Dermis blood vessel endothelial cell (primary cell): ENCODE measurements at regions not wholly inside any gene's neighbourhood (a gene's known extent, or its start where the extent isn't known, plus 50 kb on each side); places are given as distances from the start of the nearest gene placed in this dataset.
"Not testable (repeated sequence)": the region's sequence is repeated elsewhere in the genome, so short reads cannot be mapped to it uniquely, and the experiment has no call there.

Experiments
- DNase-seq: peaks from one replicate; pipeline ENCODE4 v3.0.0; 2010

DNA sequence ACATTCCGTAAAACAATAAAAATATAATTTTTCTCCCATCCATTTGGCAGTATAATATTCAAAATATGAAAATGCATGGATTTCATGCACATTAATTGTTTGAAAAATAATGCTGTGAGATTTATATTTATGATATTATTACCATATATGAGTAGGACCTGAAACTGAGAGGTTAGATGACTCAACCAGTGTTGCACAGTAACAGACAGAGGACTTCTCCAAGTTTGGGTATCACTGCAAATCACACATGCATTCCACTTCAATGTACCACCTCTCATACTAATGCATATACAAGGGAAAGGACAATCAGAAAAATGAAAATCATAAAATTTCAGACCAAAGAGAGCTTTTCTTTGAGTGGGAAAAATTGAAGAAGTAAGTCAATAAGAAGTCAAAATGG, 269.5 kb downstream of the SOCS6 start:
- no peak for DNase-seq

DNA sequence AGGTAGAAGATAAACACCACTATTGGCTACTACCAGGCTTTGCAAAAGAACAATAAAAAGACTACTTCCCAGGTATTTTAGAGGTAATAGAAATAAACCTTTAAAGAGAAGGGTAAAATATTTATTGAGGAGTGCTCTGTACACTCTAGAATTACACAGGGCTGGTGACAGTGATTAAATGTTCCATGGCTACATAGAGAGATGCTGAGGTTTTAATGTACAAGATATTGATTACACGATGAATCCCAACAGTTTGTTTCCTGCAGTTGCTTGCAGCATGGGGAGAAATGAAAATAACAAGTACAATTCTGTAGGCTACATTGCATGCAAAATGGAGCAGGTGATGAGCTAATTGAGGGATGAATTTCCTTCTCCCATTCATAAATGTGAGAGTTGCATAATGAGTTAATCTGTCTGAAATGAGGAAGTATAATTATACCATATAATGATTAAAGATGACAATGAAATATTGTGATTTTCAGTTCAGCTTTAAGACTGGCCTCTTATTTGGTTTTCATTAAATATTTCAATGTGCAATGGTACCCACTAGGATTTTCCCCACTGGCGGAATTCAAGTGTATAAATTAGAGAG, 266.1 kb downstream of the SOCS6 start:
- DNase-seq, result no peak

DNA sequence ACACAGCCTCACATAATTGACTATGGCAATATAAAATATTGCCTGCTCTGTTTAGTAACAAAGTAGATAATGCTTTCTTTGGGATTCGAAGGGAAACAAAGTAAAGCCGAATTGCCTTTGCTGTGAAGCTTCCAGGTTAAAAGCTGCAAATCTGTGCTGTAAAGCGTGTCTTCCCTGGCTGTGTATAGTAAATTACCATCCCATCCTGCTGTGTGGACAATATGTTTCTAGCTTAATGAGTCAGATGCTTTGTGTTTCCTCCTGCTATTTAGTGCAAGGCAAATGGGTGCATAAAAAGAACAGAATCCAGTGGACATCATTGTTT, 265.1 kb downstream of the SOCS6 start:
- DNase-seq, result no peak

DNA sequence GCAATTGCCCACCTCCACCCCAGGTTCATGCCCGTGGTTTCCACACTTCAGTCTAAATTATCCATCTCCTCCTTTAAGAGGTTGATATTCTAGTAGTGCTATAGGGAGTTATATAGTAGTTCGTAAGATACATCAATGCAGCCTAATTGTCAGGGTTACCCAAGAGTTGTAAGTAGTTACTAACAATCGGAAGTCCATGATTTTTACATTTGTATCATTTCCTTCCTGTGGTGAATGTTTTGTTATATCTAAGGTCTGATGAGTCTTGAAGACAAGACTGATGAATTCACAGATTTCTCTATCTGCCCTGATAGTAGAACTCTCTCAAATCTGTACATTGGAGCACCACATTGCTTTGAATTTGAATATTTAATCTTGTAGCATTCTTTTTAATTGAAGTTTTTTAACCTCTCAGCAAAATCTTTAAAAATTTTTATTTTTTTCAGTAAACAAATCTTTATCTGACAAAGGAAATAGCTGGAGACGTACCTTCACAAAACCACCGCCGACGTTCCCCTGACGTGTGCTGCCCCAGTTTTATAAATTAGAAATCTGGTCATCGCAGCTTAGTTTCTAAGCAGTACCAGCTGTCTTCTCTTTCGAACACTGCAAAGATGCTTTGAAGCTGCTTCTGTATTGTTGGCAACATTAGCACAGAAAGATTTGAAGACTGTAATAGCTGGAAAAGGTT, 264.5 kb downstream of the SOCS6 start:
- DNase-seq, result no peak

DNA sequence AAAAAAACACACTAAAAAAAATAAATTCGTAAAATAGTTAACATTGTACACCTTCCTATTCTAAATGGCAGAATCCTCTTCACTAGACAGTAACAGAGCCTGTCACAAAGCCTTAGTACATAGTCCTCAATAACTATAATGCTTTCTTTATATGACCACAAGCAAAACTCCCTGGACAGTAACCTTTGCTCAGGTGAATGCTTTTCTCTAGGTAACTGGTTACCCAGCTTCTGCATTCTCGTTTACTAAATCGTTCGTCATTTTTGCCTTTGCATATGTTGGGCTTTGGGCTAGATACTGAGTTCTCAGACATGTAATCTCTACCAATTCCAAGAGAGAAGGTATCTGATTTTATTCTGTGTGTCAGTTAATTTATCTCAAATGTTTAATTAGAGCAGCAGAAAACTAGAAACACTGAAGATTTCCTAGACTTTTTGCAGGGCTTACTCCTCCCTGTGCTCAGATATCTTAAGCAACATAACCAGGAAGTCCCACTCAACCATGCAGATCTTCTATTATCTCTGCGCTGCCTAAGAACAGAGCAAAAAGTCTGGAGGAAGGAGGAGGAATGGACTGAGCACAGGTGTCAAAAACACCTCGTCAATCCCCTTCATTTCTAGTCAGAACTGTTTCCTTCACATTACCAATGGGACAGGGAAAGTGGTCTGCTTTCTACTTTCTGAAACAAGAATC, 247.7 kb downstream of the SOCS6 start:
- no peak for DNase-seq

DNA sequence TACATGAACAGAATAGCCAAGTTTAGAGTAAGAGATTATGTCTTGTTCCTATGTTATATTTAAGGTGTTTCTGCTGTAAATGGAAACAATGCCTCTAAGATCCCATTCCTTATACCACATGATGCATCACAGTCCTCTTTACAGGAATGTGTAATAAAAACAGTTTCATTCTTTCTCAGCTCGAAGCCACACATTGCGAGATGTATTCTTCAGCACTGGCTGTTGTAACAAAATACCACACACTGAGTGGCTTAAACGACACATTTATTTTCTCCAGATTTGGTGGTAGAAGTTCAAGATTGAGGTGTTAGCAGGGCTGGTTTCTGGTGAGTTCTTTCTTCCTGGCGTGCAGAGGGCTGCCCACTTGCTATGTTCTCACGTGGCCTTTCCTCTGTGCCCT, 246.2 kb downstream of the SOCS6 start:
- DNase-seq, result no peak

DNA sequence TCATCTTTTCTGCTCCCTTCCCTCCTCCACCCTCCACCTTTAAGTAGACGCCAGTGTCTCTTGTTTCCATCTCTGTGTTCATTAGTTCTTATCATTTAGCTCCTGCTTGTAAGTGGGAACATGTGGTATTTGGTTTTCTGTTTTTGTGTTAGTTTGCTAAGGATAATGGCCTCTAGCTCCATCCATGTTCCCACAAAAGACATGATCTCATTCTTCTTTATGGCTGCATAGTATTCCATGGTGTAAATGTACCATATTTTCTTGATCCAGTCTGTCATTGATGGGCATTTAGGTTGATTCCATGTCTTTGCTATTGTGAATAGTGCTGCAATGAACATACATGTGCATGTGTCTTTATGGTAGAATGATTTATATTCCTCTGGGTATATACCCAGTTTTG, 236.5 kb downstream of the SOCS6 start:
- DNase-seq, result not testable (repeated sequence)

DNA sequence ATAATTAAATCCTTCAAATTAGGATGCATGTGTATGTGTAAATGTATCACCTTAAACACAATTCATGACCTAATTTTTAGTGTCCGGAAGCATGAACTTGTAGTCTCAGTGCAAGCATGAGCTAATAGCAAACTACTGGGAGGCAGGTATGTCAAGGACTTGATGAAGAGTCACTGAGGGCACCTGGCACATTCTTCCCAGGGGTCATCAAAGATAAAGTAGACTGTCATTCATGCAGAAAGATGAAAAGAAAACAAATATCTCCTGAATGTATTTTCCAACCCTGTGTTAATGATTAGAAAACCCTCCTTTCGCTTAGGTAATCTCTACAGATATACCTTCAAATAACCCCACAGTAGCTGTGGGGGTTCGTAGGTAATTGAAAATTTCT, 234.9 kb downstream of the SOCS6 start:
- no peak for DNase-seq

DNA sequence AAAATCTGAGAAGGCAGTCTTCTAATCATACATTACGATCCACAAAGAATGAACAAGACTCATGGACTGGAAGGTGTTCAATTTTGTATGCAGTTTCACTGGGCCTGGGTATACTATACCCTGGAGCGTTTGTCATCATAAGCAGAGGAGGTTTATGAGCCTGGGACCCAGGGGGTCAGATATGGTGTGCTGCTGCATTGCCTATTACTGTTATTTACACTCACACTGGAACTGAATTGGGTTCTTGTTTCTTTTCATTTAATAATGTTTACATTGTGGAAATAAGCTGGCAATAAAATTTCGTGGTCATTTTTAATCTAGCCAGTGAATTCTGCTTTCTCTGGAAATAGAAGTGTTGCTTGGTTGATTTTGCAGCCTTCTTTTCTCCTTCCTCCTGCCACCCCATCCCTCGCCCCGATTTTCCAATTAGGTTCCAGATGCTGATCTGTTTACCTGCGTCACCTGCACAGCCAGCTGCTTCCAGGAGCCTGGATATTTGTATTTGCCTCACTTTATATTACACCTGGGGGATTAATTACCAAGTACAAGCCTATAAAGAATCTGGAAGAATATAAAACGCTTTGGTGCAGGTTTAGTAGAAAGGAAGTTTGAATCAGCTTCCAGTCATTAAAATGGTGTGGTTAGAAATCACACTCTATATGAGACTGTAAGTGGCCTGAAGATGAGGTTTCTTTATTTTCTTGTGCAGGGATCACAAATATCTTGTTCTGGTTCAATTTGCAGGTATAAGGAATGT, 234.4 kb downstream of the SOCS6 start:
- DNase-seq, result no peak

DNA sequence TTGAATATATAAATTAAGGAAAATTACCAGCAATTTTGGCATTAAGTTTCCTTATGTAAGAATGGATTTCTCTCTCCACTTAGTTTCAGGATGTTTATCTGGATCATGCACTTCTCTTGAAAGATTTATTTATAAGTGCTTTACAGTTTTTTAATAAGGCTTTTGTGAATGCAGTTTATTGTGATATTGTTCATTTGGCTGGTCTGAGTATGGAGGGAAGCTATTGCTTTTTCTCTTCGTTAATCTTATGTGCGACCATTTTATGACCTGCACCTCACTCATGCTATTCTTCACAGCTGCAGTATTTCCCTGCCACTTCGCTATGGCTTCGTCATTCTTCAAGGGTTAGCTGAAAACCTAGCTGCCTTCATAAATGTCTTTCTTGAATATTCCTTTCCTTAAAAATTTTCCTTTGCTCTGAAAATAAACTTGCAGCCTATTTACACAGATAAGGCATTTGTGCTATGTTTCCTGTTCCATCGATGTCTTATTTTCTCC, 233.4 kb downstream of the SOCS6 start:
- DNase-seq, result no peak

DNA sequence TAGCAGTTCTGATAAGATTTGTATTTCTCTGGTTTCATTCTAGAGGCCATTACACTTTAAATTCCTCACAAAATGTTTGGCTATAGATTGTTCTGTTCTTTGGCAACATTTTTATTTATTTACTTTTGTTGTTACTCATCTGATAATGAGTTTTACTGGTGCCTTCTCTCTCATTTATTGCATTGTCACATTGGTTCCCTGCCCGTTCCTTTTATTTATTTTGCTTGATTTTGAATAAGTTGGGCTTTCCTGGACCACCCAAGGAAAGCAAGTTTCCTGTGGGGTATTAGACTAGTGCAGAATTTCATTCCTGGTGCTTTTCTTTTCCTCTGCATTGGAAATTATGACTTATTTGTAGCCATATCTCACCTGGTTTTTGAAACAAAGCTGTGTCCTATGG, 232.0 kb downstream of the SOCS6 start:
- no peak for DNase-seq

DNA sequence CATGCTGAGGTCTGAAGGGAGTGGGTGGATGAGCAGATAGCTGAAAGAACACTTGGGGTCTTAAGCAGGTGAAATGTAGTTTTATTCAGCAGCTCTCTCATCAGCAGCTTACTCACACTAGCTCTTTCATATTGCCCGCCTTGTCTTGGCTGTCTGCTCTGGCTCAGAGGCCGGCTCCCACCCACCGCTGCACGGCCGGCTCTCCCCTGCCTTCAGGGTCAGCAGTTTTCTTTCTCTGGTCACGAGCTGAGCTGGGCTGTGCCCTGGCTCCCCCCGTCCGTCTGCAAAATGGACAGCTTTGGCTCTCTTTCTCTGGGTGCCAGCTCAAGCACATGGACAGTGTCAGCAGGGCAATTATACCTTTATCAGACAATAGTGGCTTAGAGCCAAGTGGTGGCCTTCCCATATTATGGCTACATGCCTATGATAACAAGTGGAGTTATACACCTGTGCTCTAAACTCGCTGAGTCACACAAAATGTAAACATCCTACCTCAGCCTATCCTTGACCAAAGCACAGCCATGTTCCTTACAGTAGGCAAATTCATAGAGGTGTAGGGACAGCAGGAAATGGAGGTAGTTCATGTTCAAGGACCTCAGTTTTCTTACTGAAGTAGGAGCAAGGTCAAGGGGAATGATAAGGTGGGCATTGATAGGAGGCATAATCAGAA, 224.8 kb downstream of the SOCS6 start:
- DNase-seq, result no peak

DNA sequence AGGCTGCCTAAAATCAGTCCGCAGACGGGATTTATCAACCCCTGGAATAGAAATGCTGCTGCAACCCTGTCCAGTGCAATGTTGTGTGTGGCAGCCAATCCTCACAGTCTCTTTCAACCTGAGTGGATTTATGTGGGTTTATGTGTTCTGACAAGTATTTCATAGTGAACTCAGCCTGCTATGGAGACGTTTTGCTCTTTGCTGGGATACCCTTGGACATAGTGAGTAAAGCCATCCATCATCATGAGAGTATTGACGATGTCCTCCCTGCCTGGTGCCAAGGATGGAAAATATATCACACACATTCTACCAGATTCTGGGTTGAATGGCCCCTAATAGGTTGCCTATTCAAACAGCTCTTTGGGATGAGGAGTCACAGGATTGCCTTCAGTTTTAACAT, 219.1 kb downstream of the SOCS6 start:
- no peak for DNase-seq

DNA sequence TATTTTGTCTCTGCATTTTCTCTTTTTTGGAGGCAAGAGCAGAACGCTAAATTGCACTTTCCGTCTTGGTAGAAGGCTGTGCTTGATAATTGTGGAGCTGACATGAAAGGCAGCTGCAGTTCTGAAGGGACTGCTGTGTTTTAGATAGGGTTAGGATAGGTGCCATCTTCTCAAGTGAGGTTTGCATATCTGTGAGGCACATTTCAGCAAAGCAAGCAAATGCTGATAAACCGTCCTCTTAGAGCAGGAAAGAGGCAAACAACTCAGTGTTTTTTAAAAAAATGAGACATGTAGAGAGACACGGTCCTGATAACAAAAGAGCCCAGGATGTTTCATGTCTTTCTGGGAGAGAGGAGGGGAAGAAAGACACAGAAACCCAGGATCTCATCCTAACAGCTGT, 217.7 kb downstream of the SOCS6 start:
- no peak for DNase-seq

DNA sequence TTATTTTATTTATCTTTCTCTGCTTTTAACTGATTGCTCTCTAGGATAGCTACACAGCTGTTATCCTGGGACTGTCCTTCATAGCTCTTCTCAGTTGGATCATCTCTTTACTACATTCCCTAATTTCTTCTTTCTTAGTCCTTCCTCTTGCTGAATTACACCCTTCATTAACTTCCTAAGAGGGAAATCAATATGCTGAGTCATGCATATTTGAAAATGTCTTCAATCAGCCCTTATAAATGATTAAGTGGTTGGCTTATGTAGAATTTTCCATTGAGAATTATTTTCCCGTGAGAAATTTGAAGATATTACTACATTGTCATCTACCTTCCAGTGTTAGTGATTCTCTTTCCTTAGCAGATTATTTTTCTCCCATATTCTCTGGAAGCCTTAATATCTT, 214.2 kb downstream of the SOCS6 start:
- DNase-seq, result no peak

DNA sequence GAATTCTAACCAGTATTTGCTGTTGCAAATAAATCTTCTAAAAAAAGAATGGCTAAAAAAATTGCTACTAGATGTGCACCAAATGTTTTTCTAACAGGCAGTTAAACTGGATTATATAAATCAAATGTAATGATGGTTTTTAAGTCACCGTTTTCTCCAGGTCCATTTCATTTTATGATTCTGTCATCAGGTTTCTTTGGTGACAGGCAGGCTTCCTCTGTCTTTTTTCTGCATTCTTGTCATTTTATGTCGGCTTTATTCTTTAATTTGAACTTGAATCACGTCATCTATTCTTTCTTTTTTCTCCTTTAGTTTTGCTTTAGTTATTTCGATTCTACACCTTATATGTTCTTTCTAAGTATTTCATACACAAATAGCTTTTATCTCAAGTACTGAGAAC, 212.5 kb downstream of the SOCS6 start:
- no peak for DNase-seq

DNA sequence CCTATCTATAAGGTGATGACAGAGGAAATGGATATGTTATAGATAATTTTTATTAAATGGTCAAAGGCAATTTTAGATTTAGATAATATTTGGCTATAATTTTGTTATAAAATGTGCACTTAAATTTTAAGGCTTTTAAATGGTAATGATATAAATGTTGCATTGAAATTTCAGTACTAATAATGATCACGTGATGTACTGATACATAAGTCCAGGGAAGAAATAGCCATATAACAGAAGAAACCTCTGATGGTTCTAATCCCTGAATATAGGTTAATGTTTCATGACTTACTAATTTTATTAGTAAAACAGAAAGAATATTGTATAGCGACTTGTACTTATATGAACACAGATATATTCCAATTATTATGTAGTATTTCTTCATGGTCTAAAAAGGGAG, 211.9 kb downstream of the SOCS6 start:
- no peak for DNase-seq

DNA sequence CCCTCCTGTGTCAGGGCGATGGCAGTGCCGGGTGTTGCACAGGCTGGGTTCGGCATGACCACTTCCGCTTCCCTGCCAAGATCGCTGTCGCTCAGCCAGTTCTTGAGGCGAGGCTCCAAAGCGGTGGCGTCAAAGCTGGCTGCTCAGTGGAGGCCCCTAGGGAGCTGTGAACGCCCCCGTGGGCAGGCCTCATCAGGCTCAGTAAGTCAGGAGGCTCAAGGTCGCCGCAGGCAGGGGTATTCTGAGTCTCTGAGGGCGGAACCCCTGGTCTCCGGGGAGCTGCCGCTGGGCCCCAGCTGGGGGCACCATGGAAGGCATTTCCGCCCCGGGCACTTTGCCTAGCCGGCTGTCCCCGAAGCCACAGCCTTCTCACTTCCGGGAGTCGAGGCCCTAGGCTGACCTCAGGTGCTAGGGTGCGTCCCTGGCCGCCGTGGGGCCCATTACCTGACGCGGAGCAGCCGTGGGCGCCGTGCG, 210.4 kb downstream of the SOCS6 start:
- no peak for DNase-seq

DNA sequence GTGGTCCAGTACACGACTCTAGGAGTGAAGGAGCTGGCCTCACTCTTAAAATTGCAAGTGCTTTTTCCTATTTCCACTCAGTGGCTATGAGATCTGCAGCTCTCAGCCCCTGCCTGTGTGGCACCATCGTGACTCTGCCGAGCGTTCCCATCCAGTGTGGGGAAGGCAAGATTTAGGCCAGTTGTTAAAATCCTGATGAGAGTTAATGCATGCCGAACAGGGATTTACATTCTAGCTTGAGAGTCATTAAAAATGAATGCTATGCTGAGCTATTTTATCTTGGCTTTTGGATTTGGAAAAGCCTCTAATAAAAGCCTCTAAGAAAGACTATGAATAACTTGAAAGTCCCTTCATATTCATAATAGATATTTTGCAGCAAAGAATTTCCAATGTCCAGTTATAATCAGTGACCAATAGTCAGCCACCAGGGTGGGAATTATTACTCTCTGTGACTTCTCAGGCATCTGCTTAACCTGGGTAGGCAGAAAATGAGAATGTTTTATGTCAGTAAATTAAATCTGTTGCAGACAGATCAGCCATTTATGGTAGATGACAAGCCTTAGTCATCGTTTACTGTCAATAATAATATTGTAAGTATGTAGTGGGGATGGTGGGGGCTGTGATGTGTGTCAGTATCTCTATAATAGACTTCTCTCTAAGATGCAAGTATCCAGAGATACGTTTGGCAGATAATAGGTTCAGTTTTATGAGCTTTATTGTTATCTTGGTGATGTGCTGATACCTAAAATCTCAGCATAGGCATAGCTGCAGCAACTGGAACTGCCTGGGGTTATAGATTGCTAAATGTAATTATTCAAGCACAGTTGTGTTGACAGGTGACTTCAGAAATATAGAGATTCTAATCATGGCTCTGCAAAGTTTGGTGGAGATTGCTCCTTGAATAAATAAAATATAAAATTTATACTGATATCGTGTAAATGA, 207.8 kb downstream of the SOCS6 start:
- no peak for DNase-seq

DNA sequence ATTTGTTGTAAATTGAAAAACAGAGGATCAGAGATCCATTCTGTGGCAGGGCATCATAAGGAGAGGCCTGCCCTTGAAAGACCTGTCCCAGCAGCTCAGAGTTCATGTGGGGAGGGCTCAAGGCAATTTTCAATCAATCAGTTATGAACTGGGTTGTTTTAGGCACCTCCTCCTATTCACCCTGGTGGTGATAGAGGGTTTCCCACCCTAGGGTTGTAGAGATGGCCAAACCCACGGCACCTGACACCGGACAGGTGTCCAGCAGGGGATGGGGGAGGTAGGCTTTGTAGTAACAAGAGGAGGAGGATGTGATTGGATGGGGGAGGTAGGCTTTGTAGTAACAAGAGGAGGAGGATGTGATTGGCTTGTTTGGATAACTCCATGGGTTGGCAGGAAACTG, 205.7 kb downstream of the SOCS6 start:
- no peak for DNase-seq

DNA sequence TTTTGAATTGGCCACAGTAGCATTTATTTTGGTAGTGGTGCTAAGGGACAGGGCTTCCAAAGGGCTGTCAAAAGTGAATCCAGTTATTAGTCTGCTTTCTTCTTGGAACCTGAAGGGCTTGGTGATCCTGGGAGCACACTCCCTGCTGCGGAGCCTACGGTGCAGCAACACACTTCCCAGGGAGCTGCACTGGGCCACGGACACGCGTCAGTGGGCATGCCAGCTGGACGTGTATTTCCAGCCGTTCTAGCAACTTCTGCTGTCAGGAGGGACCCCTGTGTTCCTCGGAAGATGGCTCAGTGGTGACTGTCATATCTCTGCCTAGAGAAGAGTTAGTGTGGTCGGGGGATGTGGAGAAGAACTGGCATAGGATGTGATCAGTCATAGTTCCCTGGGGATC, 204.6 kb downstream of the SOCS6 start:
- no peak for DNase-seq
